IMR-90 (cell line): ENCODE measurements at regions not wholly inside any gene's neighbourhood (a gene's known extent, or its start where the extent isn't known, plus 50 kb on each side); places are given as distances from the start of the nearest gene placed in this dataset.

Experiments used
- CEBPB ChIP-seq: IDR thresholded peaks from 2 replicates; pipeline ENCODE4 v1.6.1; 2012; ENCODE audit warnings: low read depth, low read length, improper control_type of control experiment
- MAFK ChIP-seq: IDR thresholded peaks from 2 replicates; pipeline ENCODE4 v1.6.1; 2012; ENCODE audit warnings: low read depth, low read length, improper control_type of control experiment
- MAZ ChIP-seq: IDR thresholded peaks from 2 replicates; pipeline ENCODE4 v1.6.1; 2012; ENCODE audit warnings: low read depth, mild to moderate bottlenecking, low read length, improper control_type of control experiment, moderate library complexity, borderline replicate concordance
- NFE2L2 ChIP-seq: fragments of 150-350 bp; IDR thresholded peaks from 2 replicates; pipeline ENCODE4 v1.6.1; 2016; ENCODE audit warnings: low read depth, mild to moderate bottlenecking, low read length
- POLR2A ChIP-seq: IDR thresholded peaks from 2 replicates; pipeline ENCODE4 v1.6.1; 2012; ENCODE audit warnings: mild to moderate bottlenecking, low read depth, low read length
- RAD21 ChIP-seq: IDR thresholded peaks from 2 replicates; pipeline ENCODE4 v1.6.1; 2012; ENCODE audit warnings: low read length, improper control_type of control experiment
- RFX5 ChIP-seq: IDR thresholded peaks from 2 replicates; pipeline ENCODE4 v1.8.0; 2012; ENCODE audit warnings: low read depth, mild to moderate bottlenecking, low read length, moderate library complexity
- SMC3 ChIP-seq: fragments of 150-350 bp; IDR thresholded peaks from 2 replicates; pipeline ENCODE4 v1.6.1; 2016; ENCODE audit warnings: low read depth, mild to moderate bottlenecking, antibody characterized with exemption, low read length, moderate library complexity
- TF ChIP-seq, protein P1 (sequence below): conservative IDR thresholded peaks from 2 replicates; pipeline ENCODE4 v1.5.1; 2012; ENCODE audit warnings: mild to moderate bottlenecking, low read depth, low read length, improper control_type of control experiment
- TF ChIP-seq, protein P2 (sequence below): fragments of 150-350 bp; IDR thresholded peaks from 2 replicates; pipeline ENCODE4 v1.6.1; 2017; ENCODE audit warnings: mild to moderate bottlenecking, antibody characterized with exemption, low read length, low read depth

DNA sequence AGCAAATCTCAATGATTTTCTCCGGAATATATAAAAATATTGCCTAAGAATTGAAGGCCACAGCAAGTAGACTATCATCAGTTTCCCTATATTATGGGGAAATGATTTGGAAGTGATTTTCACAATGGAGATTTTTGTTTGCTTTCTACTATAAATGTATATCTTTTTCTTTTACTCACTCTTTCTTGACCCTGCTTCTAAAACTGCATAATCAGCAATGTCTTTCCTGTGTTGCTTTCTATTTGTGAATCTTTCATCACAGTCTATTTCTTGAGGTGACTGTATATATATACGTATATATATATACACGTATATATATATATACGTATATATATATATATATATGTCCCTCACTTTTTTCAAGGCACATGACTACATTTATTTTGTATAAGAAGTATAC, 622.6 kb downstream of the DTWD2 start:
- TF ChIP-seq, protein P1, sequence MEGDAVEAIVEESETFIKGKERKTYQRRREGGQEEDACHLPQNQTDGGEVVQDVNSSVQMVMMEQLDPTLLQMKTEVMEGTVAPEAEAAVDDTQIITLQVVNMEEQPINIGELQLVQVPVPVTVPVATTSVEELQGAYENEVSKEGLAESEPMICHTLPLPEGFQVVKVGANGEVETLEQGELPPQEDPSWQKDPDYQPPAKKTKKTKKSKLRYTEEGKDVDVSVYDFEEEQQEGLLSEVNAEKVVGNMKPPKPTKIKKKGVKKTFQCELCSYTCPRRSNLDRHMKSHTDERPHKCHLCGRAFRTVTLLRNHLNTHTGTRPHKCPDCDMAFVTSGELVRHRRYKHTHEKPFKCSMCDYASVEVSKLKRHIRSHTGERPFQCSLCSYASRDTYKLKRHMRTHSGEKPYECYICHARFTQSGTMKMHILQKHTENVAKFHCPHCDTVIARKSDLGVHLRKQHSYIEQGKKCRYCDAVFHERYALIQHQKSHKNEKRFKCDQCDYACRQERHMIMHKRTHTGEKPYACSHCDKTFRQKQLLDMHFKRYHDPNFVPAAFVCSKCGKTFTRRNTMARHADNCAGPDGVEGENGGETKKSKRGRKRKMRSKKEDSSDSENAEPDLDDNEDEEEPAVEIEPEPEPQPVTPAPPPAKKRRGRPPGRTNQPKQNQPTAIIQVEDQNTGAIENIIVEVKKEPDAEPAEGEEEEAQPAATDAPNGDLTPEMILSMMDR = no peak
- TF ChIP-seq, protein P2, sequence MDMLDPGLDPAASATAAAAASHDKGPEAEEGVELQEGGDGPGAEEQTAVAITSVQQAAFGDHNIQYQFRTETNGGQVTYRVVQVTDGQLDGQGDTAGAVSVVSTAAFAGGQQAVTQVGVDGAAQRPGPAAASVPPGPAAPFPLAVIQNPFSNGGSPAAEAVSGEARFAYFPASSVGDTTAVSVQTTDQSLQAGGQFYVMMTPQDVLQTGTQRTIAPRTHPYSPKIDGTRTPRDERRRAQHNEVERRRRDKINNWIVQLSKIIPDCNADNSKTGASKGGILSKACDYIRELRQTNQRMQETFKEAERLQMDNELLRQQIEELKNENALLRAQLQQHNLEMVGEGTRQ = no peak
- TF ChIP-seq MAZ (no peak), SMC3 (no peak), POLR2A (no peak), RFX5 (no peak), NFE2L2 (no peak), MAFK (peak; percentile 43; the same call in 1 of the 2 replicates), CEBPB (no peak), RAD21 (no peak)
